Lower lobe of right lung (tissue), 2 donors: ENCODE measurements at regions not wholly inside any gene's neighbourhood (a gene's known extent, or its start where the extent isn't known, plus 50 kb on each side); places are given as distances from the start of the nearest gene placed in this dataset.

Experiments used
- ATAC-seq, 2 donors: fragments of 200-7000 bp; cut with Tn5 transposase; one replicate each; pipeline ENCODE4 v1.9.1; 2020 to 2022; ENCODE audit warnings: mild to moderate bottlenecking in 2 of 2, moderate library complexity in 2 of 2
- DNase-seq: peaks from one replicate; pipeline ENCODE4 v3.0.0-alpha.2; 2020
- H3K27ac ChIP-seq: fragments of 200-600 bp; one replicate; pipeline ENCODE4 v1.8.0; 2022
- H3K27me3 ChIP-seq: fragments of 200-600 bp; one replicate; pipeline ENCODE4 v1.8.0; 2022; ENCODE audit warnings: low read depth
- H3K36me3 ChIP-seq: fragments of 200-600 bp; one replicate; pipeline ENCODE4 v1.8.0; 2022; ENCODE audit warnings: mild to moderate bottlenecking
- H3K4me1 ChIP-seq: fragments of 200-600 bp; one replicate; pipeline ENCODE4 v1.8.0; 2022
- H3K4me3 ChIP-seq: fragments of 200-600 bp; one replicate; pipeline ENCODE4 v1.8.0; 2022; ENCODE audit warnings: mild to moderate bottlenecking
- H3K9me3 ChIP-seq: fragments of 200-600 bp; one replicate; pipeline ENCODE4 v1.8.0; 2022
- CTCF ChIP-seq: fragments of 200-600 bp; IDR thresholded peaks from one replicate; pipeline ENCODE4 v1.8.0; 2022; ENCODE audit warnings: antibody characterized with exemption, mild to moderate bottlenecking
- intact Hi-C: fragments of 100-400 bp; cut with DNase I; formaldehyde crosslinking; loops from one replicate; pipeline ENCODE4 v1.11.0; 2022
- donor health status: DM: no; HTN: yes; CAD: no; lungs with severe emphysema.

GRCh38 chrX:15165832-15166231 is 104.1 kb downstream of the ASB9 start:
- Histone ChIP-seq H3K27me3 (no peaks in the 10 kb centered on the region), H3K4me3 (no peak overlapping the region), H3K27ac (no peak overlapping the region), H3K9me3 (no peaks in the 10 kb centered on the region), H3K36me3 (no peaks in the 10 kb centered on the region), H3K4me1 (no peaks in the 10 kb centered on the region)
- no peak for ATAC-seq
- no peak for TF ChIP-seq CTCF
- intact Hi-C loops, result no loop called here
- DNase-seq, result no peak

GRCh38 chrX:15163131-15163530 is 106.8 kb downstream of the ASB9 start:
- Histone ChIP-seq H3K4me1 (no peaks in the 10 kb centered on the region), H3K9me3 (no peaks in the 10 kb centered on the region), H3K27ac (no peak overlapping the region), H3K4me3 (no peak overlapping the region), H3K36me3 (no peaks in the 10 kb centered on the region), H3K27me3 (no peaks in the 10 kb centered on the region)
- TF ChIP-seq CTCF, result no peak
- ATAC-seq (no peak), DNase-seq (no peak)
- intact Hi-C loops, result no loop called here

GRCh38 chrX:15160558-15161095 is 109.3 kb downstream of the ASB9 start:
- H3K9me3 ChIP-seq, result no peaks in the 10 kb centered on the region
- no peak overlapping the region for H3K4me3 ChIP-seq
- no peaks in the 10 kb centered on the region for H3K27me3 ChIP-seq
- intact Hi-C loops, result no loop called here
- ATAC-seq (no peak), DNase-seq (no peak)
- no peak overlapping the region for H3K27ac ChIP-seq
- no peaks in the 10 kb centered on the region for H3K36me3 ChIP-seq
- no peaks in the 10 kb centered on the region for H3K4me1 ChIP-seq
- no peak for TF ChIP-seq CTCF

- Histone ChIP-seq H3K27ac (no peak overlapping the region), H3K27me3 (no peaks in the 10 kb centered on the region), H3K4me3 (no peak overlapping the region), H3K4me1 (no peaks in the 10 kb centered on the region), H3K9me3 (no peaks in the 10 kb centered on the region), H3K36me3 (no peaks in the 10 kb centered on the region)
- intact Hi-C loops, result no loop called here
- DNase-seq (no peak), ATAC-seq (no peak)
- TF ChIP-seq CTCF, result no peak
These were observed 111.0 kb downstream of the ASB9 start for GRCh38 chrX:15158736-15159406.

- ATAC-seq, result no peak
- no peaks in the 10 kb centered on the region for H3K9me3 ChIP-seq
- no peak overlapping the region for H3K4me3 ChIP-seq
- no peaks in the 10 kb centered on the region for H3K27me3 ChIP-seq
- no peak for TF ChIP-seq CTCF
- H3K27ac ChIP-seq, result no peak overlapping the region
- H3K4me1 ChIP-seq, result no peaks in the 10 kb centered on the region
- intact Hi-C loops, result no loop called here
- no peaks in the 10 kb centered on the region for H3K36me3 ChIP-seq
- DNase-seq, result no peak
These were observed 111.5 kb downstream of the ASB9 start for GRCh38 chrX:15158350-15158735.
